B cell (primary cell): ENCODE measurements at regions not wholly inside any gene's neighbourhood (a gene's known extent, or its start where the extent isn't known, plus 50 kb on each side); places are given as distances from the start of the nearest gene placed in this dataset.

Experiments
- ATAC-seq: fragments of 200-7000 bp; cut with Tn5 transposase; one replicate; pipeline ENCODE4 v1.10.0; 2021; ENCODE audit warnings: low read depth, mild to moderate bottlenecking, moderate number of reproducible peaks, moderate library complexity
- CTCF ChIA-PET: fragments of 350-600 bp; sonication (Branson Sonifier 250); formaldehyde crosslinking; loops from one replicate; lab custom pipeline; 2021; ENCODE audit warnings: antibody characterized with exemption, inconsistent platforms; lab: Charles Lee
- POLR2A ChIA-PET: fragments of 350-600 bp; sonication (Branson Sonifier 250); formaldehyde crosslinking; loops from one replicate; lab custom pipeline; 2021; ENCODE audit warnings: antibody characterized with exemption; lab: Charles Lee
- DNase-seq: peaks from one replicate; pipeline ENCODE4 v3.0.0; 2013
- H2AFZ ChIP-seq: 2 replicates; pipeline ENCODE4 v1.6.1; 2012; ENCODE audit warnings: mild to moderate bottlenecking, low read depth, low read length; ENCODE audit not compliant: insufficient read depth, poor library complexity, severe bottlenecking
- H3K27ac ChIP-seq, 2 donors: 1 replicate in 1 of 2; 2 replicates in 1 of 2; pipeline ENCODE4 v1.5.1; 2012 to 2013; ENCODE audit warnings: low read length in 2 of 2, mild to moderate bottlenecking in 2 of 2, moderate library complexity in 1 of 2
- H3K27me3 ChIP-seq, 4 experiments: fragments of 200-600 bp in 1 of 4; sonication (generic) in 1 of 4; replicated peaks in 1 of 4; 1 replicate in 2 of 4; 2 replicates in 2 of 4; pipeline versions ENCODE4 v1.6.1 to v1.7.0; 2013 to 2016; ENCODE audit warnings: low read length in 3 of 4, mild to moderate bottlenecking in 2 of 4, mixed read lengths in 1 of 4, moderate library complexity in 1 of 4; ENCODE audit not compliant: insufficient read depth in 4 of 4, control insufficient read depth in 3 of 4; ENCODE audit errors: control extremely low read depth in 1 of 4
- H3K36me3 ChIP-seq, 2 experiments: replicated peaks in 1 of 2; 1 replicate in 1 of 2; 2 replicates in 1 of 2; pipeline versions ENCODE4 v1.6.1 to v1.7.1; 2013; ENCODE audit warnings: low read length in 1 of 2; ENCODE audit not compliant: insufficient read depth in 2 of 2, control insufficient read depth in 1 of 2; ENCODE audit errors: control extremely low read depth in 1 of 2, extremely low read depth in 1 of 2
- H3K4me1 ChIP-seq, 2 donors: fragments of 200-600 bp in 1 of 2; sonication (generic) in 1 of 2; 1 replicate in 1 of 2; 2 replicates in 1 of 2; pipeline versions ENCODE4 v1.5.1 to v1.6.1; 2013 to 2017; ENCODE audit warnings: low read length in 2 of 2; ENCODE audit not compliant: control insufficient read depth in 2 of 2, insufficient read depth in 2 of 2
- H3K4me2 ChIP-seq: replicated peaks from 2 replicates; pipeline ENCODE3; 2012; ENCODE audit warnings: mild to moderate bottlenecking, low read depth, low read length; ENCODE audit not compliant: poor library complexity, severe bottlenecking
- H3K4me3 ChIP-seq, 5 experiments: fragments of 200-600 bp in 1 of 5; sonication (generic) in 1 of 5; 1 replicate in 3 of 5; 2 replicates in 2 of 5; pipeline versions ENCODE4 v1.5.1 to v1.7.0; 2011 to 2016; ENCODE audit warnings: low read length in 4 of 5, mild to moderate bottlenecking in 4 of 5, low read depth in 2 of 5, control low read depth in 1 of 5, moderate library complexity in 1 of 5; ENCODE audit not compliant: insufficient read depth in 1 of 5; ENCODE audit errors: control extremely low read depth in 1 of 5, extremely low read depth in 1 of 5
- H3K79me2 ChIP-seq: fragments of 200-600 bp; sonication (generic); one replicate; pipeline ENCODE4 v1.6.0; 2016; ENCODE audit warnings: low read length; ENCODE audit not compliant: control insufficient read depth, insufficient read depth
- H3K9ac ChIP-seq: fragments of 200-600 bp; sonication (generic); 2 replicates; pipeline ENCODE4 v1.6.1; 2017; ENCODE audit warnings: mild to moderate bottlenecking, low read length, moderate library complexity
- H3K9me3 ChIP-seq, 3 donors: one replicate each; pipeline versions ENCODE4 v1.6.1 to v1.7.1; 2013; ENCODE audit warnings: low read length in 2 of 3; ENCODE audit not compliant: control insufficient read depth in 2 of 3, insufficient read depth in 1 of 3; ENCODE audit errors: control extremely low read depth in 1 of 3
- H4K20me1 ChIP-seq: 2 replicates; pipeline ENCODE4 v1.6.0; 2012; ENCODE audit warnings: mild to moderate bottlenecking, low read length; ENCODE audit not compliant: insufficient read depth, control insufficient read depth, poor library complexity, severe bottlenecking
- H3K27ac Mint-ChIP-seq: one replicate; pipeline ENCODE4 v1.8.0; 2021; ENCODE audit warnings: mixed read lengths
- H3K27me3 Mint-ChIP-seq: one replicate; pipeline ENCODE4 v1.8.0; 2021; ENCODE audit warnings: mixed read lengths
- H3K4me1 Mint-ChIP-seq: one replicate; pipeline ENCODE4 v1.8.0; 2021; ENCODE audit warnings: mixed read lengths
- H3K4me3 Mint-ChIP-seq: one replicate; pipeline ENCODE4 v1.8.0; 2021; ENCODE audit warnings: mixed read lengths
- H3K9me3 Mint-ChIP-seq: one replicate; pipeline ENCODE4 v1.8.0; 2022; ENCODE audit warnings: mixed read lengths; ENCODE audit not compliant: insufficient read depth
- EZH2 ChIP-seq: IDR thresholded peaks from 2 replicates; pipeline ENCODE4 v1.6.1; 2012; ENCODE audit warnings: borderline replicate concordance, low read depth, mild to moderate bottlenecking, moderate library complexity, low read length; ENCODE audit not compliant: insufficient read depth, poor library complexity, severe bottlenecking
- WGBS: methylation state at CpG from one replicate; pipeline ENCODE4 v1.1.5; 2013; ENCODE audit warnings: missing lambda C conversion rate; ENCODE audit not compliant: insufficient coverage; 5-methylcytosine and 5-hydroxymethylcytosine counted together
- intact Hi-C: fragments of 100-400 bp; cut with micrococcal nuclease; formaldehyde crosslinking; loops from one replicate; pipeline ENCODE4 v1.10.0; 2022
- TF ChIP-seq, protein P1 (sequence below): fragments of 200-600 bp; IDR thresholded peaks from one replicate; pipeline ENCODE4 v1.8.0; 2022; ENCODE audit warnings: antibody characterized with exemption, mild to moderate bottlenecking

DNA sequence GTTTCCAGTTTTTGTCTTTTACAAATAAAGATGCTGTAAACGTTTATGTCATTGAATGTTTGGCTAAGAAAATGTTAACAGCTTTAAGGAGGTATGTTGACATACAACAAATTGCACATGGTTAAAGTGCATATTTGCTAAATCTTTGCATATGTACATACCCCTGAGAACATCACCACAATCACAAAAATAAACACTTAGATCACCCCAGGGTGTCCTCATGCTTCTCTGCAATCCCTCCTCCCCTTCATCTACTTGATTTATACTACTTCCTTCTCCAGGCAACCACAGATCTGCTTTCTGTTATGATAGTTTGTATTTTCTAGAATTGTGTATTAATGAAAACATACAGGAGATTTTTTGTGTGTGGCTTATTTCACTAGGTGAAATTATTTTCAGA, 209.5 kb downstream of the GLRX3 start:
- Histone ChIP-seq H2AFZ (no peak overlapping the region), H3K27me3 (no peaks in the 10 kb centered on the region), H3K79me2 (no peaks in the 10 kb centered on the region), H4K20me1 (no peaks in the 10 kb centered on the region), H3K9me3 (peaks cover 0 to 8% (median 0%) of the 10 kb centered on the region in 3 donors), H3K9ac (no peak overlapping the region), H3K4me2 (no peak overlapping the region), H3K4me1 (no peaks in the 10 kb centered on the region), H3K36me3 (no peaks in the 10 kb centered on the region), H3K27ac (no peak overlapping the region), H3K4me3 (no peak overlapping the region)
- no CpG with 5 or more reads among the region's 1 CpG for WGBS
- TF ChIP-seq, protein P1, sequence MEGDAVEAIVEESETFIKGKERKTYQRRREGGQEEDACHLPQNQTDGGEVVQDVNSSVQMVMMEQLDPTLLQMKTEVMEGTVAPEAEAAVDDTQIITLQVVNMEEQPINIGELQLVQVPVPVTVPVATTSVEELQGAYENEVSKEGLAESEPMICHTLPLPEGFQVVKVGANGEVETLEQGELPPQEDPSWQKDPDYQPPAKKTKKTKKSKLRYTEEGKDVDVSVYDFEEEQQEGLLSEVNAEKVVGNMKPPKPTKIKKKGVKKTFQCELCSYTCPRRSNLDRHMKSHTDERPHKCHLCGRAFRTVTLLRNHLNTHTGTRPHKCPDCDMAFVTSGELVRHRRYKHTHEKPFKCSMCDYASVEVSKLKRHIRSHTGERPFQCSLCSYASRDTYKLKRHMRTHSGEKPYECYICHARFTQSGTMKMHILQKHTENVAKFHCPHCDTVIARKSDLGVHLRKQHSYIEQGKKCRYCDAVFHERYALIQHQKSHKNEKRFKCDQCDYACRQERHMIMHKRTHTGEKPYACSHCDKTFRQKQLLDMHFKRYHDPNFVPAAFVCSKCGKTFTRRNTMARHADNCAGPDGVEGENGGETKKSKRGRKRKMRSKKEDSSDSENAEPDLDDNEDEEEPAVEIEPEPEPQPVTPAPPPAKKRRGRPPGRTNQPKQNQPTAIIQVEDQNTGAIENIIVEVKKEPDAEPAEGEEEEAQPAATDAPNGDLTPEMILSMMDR: no peak
- TF ChIP-seq EZH2: no peak
- Mint-ChIP-seq H3K27me3 (no peaks in the 10 kb centered on the region), H3K4me3 (no peak overlapping the region), H3K27ac (no peak overlapping the region), H3K9me3 (peaks cover 2% of the 10 kb centered on the region), H3K4me1 (no peaks in the 10 kb centered on the region)
- ATAC-seq: no peak
- ChIA-PET CTCF (no interaction called here), POLR2A (no interaction called here)
- intact Hi-C loops: no loop called here
- DNase-seq: no peak

DNA sequence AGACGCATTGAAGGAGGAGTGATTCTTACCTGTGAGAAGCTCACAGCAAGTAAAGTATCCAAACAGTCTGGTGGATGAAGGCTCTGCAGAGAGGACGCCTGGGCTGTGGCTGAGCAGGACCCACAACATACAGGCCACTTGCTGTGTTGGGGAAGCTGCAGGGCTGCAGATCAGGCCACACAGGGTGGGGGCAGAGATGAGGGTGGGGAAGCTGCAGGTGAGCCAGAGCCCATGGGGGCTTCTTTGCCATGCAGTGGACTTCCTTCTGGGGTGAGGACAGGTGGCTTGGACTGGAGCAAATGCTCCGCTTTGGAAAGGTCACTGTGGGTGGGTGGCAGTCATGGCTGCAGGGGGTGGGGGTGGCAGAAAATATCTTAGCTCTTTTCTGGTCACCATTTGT, 214.8 kb downstream of the GLRX3 start:
- Histone ChIP-seq H3K27me3 (no peaks in the 10 kb centered on the region), H2AFZ (no peak overlapping the region), H3K4me3 (no peak overlapping the region), H3K4me2 (no peak overlapping the region), H4K20me1 (no peaks in the 10 kb centered on the region), H3K36me3 (no peaks in the 10 kb centered on the region), H3K79me2 (no peaks in the 10 kb centered on the region), H3K27ac (no peak overlapping the region), H3K9me3 (peaks cover 0 to 22% (median 0%) of the 10 kb centered on the region in 3 donors), H3K9ac (no peak overlapping the region), H3K4me1 (no peaks in the 10 kb centered on the region)
- 88% methylated on average over 3 of the region's 3 CpGs for WGBS
- TF ChIP-seq, protein P1: no peak
- TF ChIP-seq EZH2: no peak
- H3K4me3 Mint-ChIP-seq: no peak overlapping the region
- ATAC-seq: no peak
- DNase-seq: no peak
- H3K27ac Mint-ChIP-seq: no peak overlapping the region
- ChIA-PET CTCF (no interaction called here), POLR2A (no interaction called here)
- no peaks in the 10 kb centered on the region for H3K9me3 Mint-ChIP-seq
- intact Hi-C loops: no loop called here
- H3K27me3 Mint-ChIP-seq: no peaks in the 10 kb centered on the region
- H3K4me1 Mint-ChIP-seq: no peaks in the 10 kb centered on the region
